HG02970 (cell line): ENCODE measurements at regions not wholly inside any gene's neighbourhood (a gene's known extent, or its start where the extent isn't known, plus 50 kb on each side); places are given as distances from the start of the nearest gene placed in this dataset.

Experiments
- ATAC-seq: cut with Tn5 transposase; IDR thresholded peaks from one replicate; pipeline ENCODE4 v1.9.1; 2021; ENCODE audit warnings: mild to moderate bottlenecking, moderate library complexity, moderate number of reproducible peaks; ENCODE audit not compliant: unreplicated experiment, low FRiP score

GRCh38 chr7:118662266-118662665, 437.8 kb downstream of the ANKRD7 start:
- no peak for ATAC-seq

- ATAC-seq = no peak
Measured at GRCh38 chr7:118664498-118664897, 440.0 kb downstream of the ANKRD7 start.

- no peak for ATAC-seq
Measured at GRCh38 chr7:118671149-118671548, 446.6 kb downstream of the ANKRD7 start.

- no peak for ATAC-seq
Measured at GRCh38 chr7:118684796-118685195, 460.3 kb downstream of the ANKRD7 start.

GRCh38 chr7:118689403-118689802, 464.9 kb downstream of the ANKRD7 start:
- ATAC-seq = no peak

- no peak for ATAC-seq
Measured at GRCh38 chr7:118696879-118697278, 472.4 kb downstream of the ANKRD7 start.

- no peak for ATAC-seq
Measured at GRCh38 chr7:118699222-118699621, 474.7 kb downstream of the ANKRD7 start.

- ATAC-seq = no peak
Measured at GRCh38 chr7:118708741-118709140, 484.2 kb downstream of the ANKRD7 start.

- no peak for ATAC-seq
Measured at GRCh38 chr7:118711688-118712087, 487.2 kb downstream of the ANKRD7 start.

GRCh38 chr7:118713039-118713438, 488.5 kb downstream of the ANKRD7 start:
- ATAC-seq = no peak

- ATAC-seq = no peak
Measured at GRCh38 chr7:118720632-118721031, 496.1 kb downstream of the ANKRD7 start.

GRCh38 chr7:118731854-118732253, 507.4 kb downstream of the ANKRD7 start:
- no peak for ATAC-seq

GRCh38 chr7:118734541-118734940, 510.0 kb downstream of the ANKRD7 start:
- ATAC-seq = no peak

GRCh38 chr7:118735441-118735840, 510.9 kb downstream of the ANKRD7 start:
- ATAC-seq = no peak

- ATAC-seq = no peak
Measured at GRCh38 chr7:118737935-118738334, 513.4 kb downstream of the ANKRD7 start.

GRCh38 chr7:118745927-118746326, 521.4 kb downstream of the ANKRD7 start:
- no peak for ATAC-seq

GRCh38 chr7:118747473-118747872, 523.0 kb downstream of the ANKRD7 start:
- ATAC-seq = no peak

- ATAC-seq = no peak
Measured at GRCh38 chr7:118753479-118753878, 529.0 kb downstream of the ANKRD7 start.

GRCh38 chr7:118754608-118755007, 530.1 kb downstream of the ANKRD7 start:
- ATAC-seq = no peak

- ATAC-seq = no peak
Measured at GRCh38 chr7:118755067-118755625, 530.6 kb downstream of the ANKRD7 start.

- no peak for ATAC-seq
Measured at GRCh38 chr7:118757066-118757465, 532.6 kb downstream of the ANKRD7 start.

- no peak for ATAC-seq
Measured at GRCh38 chr7:118758582-118758981, 534.1 kb downstream of the ANKRD7 start.

GRCh38 chr7:118759921-118760320, 535.4 kb downstream of the ANKRD7 start:
- no peak for ATAC-seq
